ENCODE measurements at regions not wholly inside any gene's neighbourhood (a gene's known extent, or its start where the extent isn't known, plus 50 kb on each side); places are given as distances from the start of the nearest gene placed in this dataset.

- H3K27ac ChIP-seq (ENCODE audit: low read depth, low read length) = no peak overlapping the region
- no peak for DNase-seq
- H3K27ac Mint-ChIP-seq = no peak overlapping the region
- H3K9me3 ChIP-seq (ENCODE audit: low read length) = no peaks in the 10 kb centered on the region
- H3K4me1 Mint-ChIP-seq = no peaks in the 10 kb centered on the region
- ChIA-PET POLR2A (no interaction called here), CTCF (no interaction called here)
- H3K27me3 Mint-ChIP-seq = peaks cover 2 to 3% of the 10 kb centered on the region in 2 donors
- no peaks in the 10 kb centered on the region for H3K36me3 ChIP-seq (ENCODE audit: insufficient read depth, low read length)
- H3K9me3 Mint-ChIP-seq = peaks cover 0 to 2% (median 0%) of the 10 kb centered on the region in 5 donors
- no peak overlapping the region for H3K4me3 Mint-ChIP-seq
- H3K4me1 ChIP-seq (ENCODE audit: insufficient read depth, low read length) = no peaks in the 10 kb centered on the region
- H3K4me3 ChIP-seq (ENCODE audit: low read length) = no peak overlapping the region
- no peaks in the 10 kb centered on the region for H3K36me3 Mint-ChIP-seq
- H3K27me3 ChIP-seq (ENCODE audit: insufficient read depth, low read length, poor library complexity, severe bottlenecking) = no peaks in the 10 kb centered on the region
These were observed 445.4 kb downstream of the TFEC start for GRCh38 chr7:115585015-115585718.

- POLR2A ChIA-PET = no interaction called here
- Histone ChIP-seq H3K27ac (ENCODE audit: low read depth, low read length) (no peak overlapping the region), H3K4me1 (ENCODE audit: insufficient read depth, low read length) (no peaks in the 10 kb centered on the region), H3K4me3 (ENCODE audit: low read length) (no peak overlapping the region), H3K9me3 (ENCODE audit: low read length) (no peaks in the 10 kb centered on the region), H3K27me3 (ENCODE audit: insufficient read depth, low read length, poor library complexity, severe bottlenecking) (no peaks in the 10 kb centered on the region), H3K36me3 (ENCODE audit: insufficient read depth, low read length) (no peaks in the 10 kb centered on the region)
- Mint-ChIP-seq H3K36me3 (no peaks in the 10 kb centered on the region), H3K27ac (no peak overlapping the region), H3K4me3 (no peak overlapping the region), H3K9me3 (peaks cover 0 to 2% (median 0%) of the 10 kb centered on the region in 5 donors), H3K4me1 (no peaks in the 10 kb centered on the region), H3K27me3 (peaks cover 0 to 3% of the 10 kb centered on the region in 2 donors)
- CTCF ChIA-PET = no interaction called here
- DNase-seq = no peak
These were observed 447.6 kb downstream of the TFEC start for GRCh38 chr7:115582956-115583355.

GRCh38 chr7:115578576-115578975 is 452.0 kb downstream of the TFEC start:
- Histone ChIP-seq H3K27ac (ENCODE audit: low read depth, low read length) (no peak overlapping the region), H3K4me3 (ENCODE audit: low read length) (no peak overlapping the region), H3K27me3 (ENCODE audit: insufficient read depth, low read length, poor library complexity, severe bottlenecking) (no peaks in the 10 kb centered on the region), H3K9me3 (ENCODE audit: low read length) (no peaks in the 10 kb centered on the region), H3K4me1 (ENCODE audit: insufficient read depth, low read length) (no peaks in the 10 kb centered on the region), H3K36me3 (ENCODE audit: insufficient read depth, low read length) (no peaks in the 10 kb centered on the region)
- H3K36me3 Mint-ChIP-seq = no peaks in the 10 kb centered on the region
- H3K27me3 Mint-ChIP-seq = peaks cover 0 to 5% of the 10 kb centered on the region in 2 donors
- H3K4me1 Mint-ChIP-seq = no peaks in the 10 kb centered on the region
- CTCF ChIA-PET = no interaction called here
- POLR2A ChIA-PET = no interaction called here
- no peaks in the 10 kb centered on the region for H3K9me3 Mint-ChIP-seq
- H3K27ac Mint-ChIP-seq = no peak overlapping the region
- no peak overlapping the region for H3K4me3 Mint-ChIP-seq
- DNase-seq = no peak

- DNase-seq = no peak
- ChIA-PET POLR2A (no interaction called here), CTCF (no interaction called here)
- no peaks in the 10 kb centered on the region for H3K36me3 ChIP-seq (ENCODE audit: insufficient read depth, low read length)
- H3K27ac ChIP-seq (ENCODE audit: low read depth, low read length) = no peak overlapping the region
- no peaks in the 10 kb centered on the region for H3K27me3 ChIP-seq (ENCODE audit: insufficient read depth, low read length, poor library complexity, severe bottlenecking)
- no peaks in the 10 kb centered on the region for H3K4me1 ChIP-seq (ENCODE audit: insufficient read depth, low read length)
- Mint-ChIP-seq H3K36me3 (no peaks in the 10 kb centered on the region), H3K4me3 (no peak overlapping the region), H3K27me3 (peaks cover 0 to 5% of the 10 kb centered on the region in 2 donors), H3K4me1 (no peaks in the 10 kb centered on the region), H3K9me3 (no peaks in the 10 kb centered on the region), H3K27ac (no peak overlapping the region)
- no peaks in the 10 kb centered on the region for H3K9me3 ChIP-seq (ENCODE audit: low read length)
- no peak overlapping the region for H3K4me3 ChIP-seq (ENCODE audit: low read length)
These were observed 455.8 kb downstream of the TFEC start for GRCh38 chr7:115574681-115575291.

GRCh38 chr7:115572111-115572510 is 458.5 kb downstream of the TFEC start:
- no peaks in the 10 kb centered on the region for H3K36me3 ChIP-seq (ENCODE audit: insufficient read depth, low read length)
- Mint-ChIP-seq H3K4me3 (no peak overlapping the region), H3K36me3 (no peaks in the 10 kb centered on the region), H3K27ac (no peak overlapping the region), H3K9me3 (no peaks in the 10 kb centered on the region), H3K4me1 (no peaks in the 10 kb centered on the region), H3K27me3 (peaks cover 0 to 4% of the 10 kb centered on the region in 2 donors)
- H3K27me3 ChIP-seq (ENCODE audit: insufficient read depth, low read length, poor library complexity, severe bottlenecking) = no peaks in the 10 kb centered on the region
- ChIA-PET CTCF (no interaction called here), POLR2A (no interaction called here)
- no peaks in the 10 kb centered on the region for H3K4me1 ChIP-seq (ENCODE audit: insufficient read depth, low read length)
- DNase-seq = no peak
- H3K27ac ChIP-seq (ENCODE audit: low read depth, low read length) = no peak overlapping the region
- H3K9me3 ChIP-seq (ENCODE audit: low read length) = no peaks in the 10 kb centered on the region
- no peak overlapping the region for H3K4me3 ChIP-seq (ENCODE audit: low read length)

GRCh38 chr7:115561335-115562110 is 469.0 kb downstream of the TFEC start:
- no peak overlapping the region for H3K4me3 Mint-ChIP-seq
- H3K4me1 ChIP-seq (ENCODE audit: insufficient read depth, low read length) = no peaks in the 10 kb centered on the region
- DNase-seq = no peak
- POLR2A ChIA-PET = no interaction called here
- no peaks in the 10 kb centered on the region for H3K36me3 ChIP-seq (ENCODE audit: insufficient read depth, low read length)
- peaks cover 0 to 4% of the 10 kb centered on the region in 2 donors for H3K27me3 Mint-ChIP-seq
- no peaks in the 10 kb centered on the region for H3K27me3 ChIP-seq (ENCODE audit: insufficient read depth, low read length, poor library complexity, severe bottlenecking)
- H3K4me1 Mint-ChIP-seq = no peaks in the 10 kb centered on the region
- peaks cover 0 to 2% (median 0%) of the 10 kb centered on the region in 5 donors for H3K9me3 Mint-ChIP-seq
- no peak overlapping the region for H3K27ac Mint-ChIP-seq
- no peaks in the 10 kb centered on the region for H3K36me3 Mint-ChIP-seq
- H3K4me3 ChIP-seq (ENCODE audit: low read length) = no peak overlapping the region
- H3K9me3 ChIP-seq (ENCODE audit: low read length) = no peaks in the 10 kb centered on the region
- CTCF ChIA-PET = no interaction called here
- no peak overlapping the region for H3K27ac ChIP-seq (ENCODE audit: low read depth, low read length)

GRCh38 chr7:115559877-115560276 is 470.7 kb downstream of the TFEC start:
- DNase-seq = no peak
- Mint-ChIP-seq H3K4me3 (no peak overlapping the region), H3K27ac (no peak overlapping the region), H3K27me3 (peaks cover 0 to 4% of the 10 kb centered on the region in 2 donors), H3K4me1 (no peaks in the 10 kb centered on the region), H3K9me3 (peaks cover 0 to 2% (median 0%) of the 10 kb centered on the region in 5 donors), H3K36me3 (no peaks in the 10 kb centered on the region)
- Histone ChIP-seq H3K27me3 (ENCODE audit: insufficient read depth, low read length, poor library complexity, severe bottlenecking) (no peaks in the 10 kb centered on the region), H3K4me3 (ENCODE audit: low read length) (no peak overlapping the region), H3K36me3 (ENCODE audit: insufficient read depth, low read length) (no peaks in the 10 kb centered on the region), H3K4me1 (ENCODE audit: insufficient read depth, low read length) (no peaks in the 10 kb centered on the region), H3K27ac (ENCODE audit: low read depth, low read length) (no peak overlapping the region), H3K9me3 (ENCODE audit: low read length) (no peaks in the 10 kb centered on the region)
- ChIA-PET POLR2A (no interaction called here), CTCF (no interaction called here)

- ChIA-PET CTCF (no interaction called here), POLR2A (interaction anchor here (0.6 kb wide), 1 partner anchor 23 kb away, joined by 6 read pairs; no protein-coding TSS in a partner anchor)
- Histone ChIP-seq H3K27me3 (ENCODE audit: insufficient read depth, low read length, poor library complexity, severe bottlenecking) (no peaks in the 10 kb centered on the region), H3K4me1 (ENCODE audit: insufficient read depth, low read length) (no peaks in the 10 kb centered on the region), H3K36me3 (ENCODE audit: insufficient read depth, low read length) (no peaks in the 10 kb centered on the region), H3K27ac (ENCODE audit: low read depth, low read length) (no peak overlapping the region), H3K9me3 (ENCODE audit: low read length) (no peaks in the 10 kb centered on the region), H3K4me3 (ENCODE audit: low read length) (no peak overlapping the region)
- Mint-ChIP-seq H3K4me1 (no peaks in the 10 kb centered on the region), H3K27ac (no peak overlapping the region), H3K27me3 (peaks cover 0 to 4% of the 10 kb centered on the region in 2 donors), H3K36me3 (no peaks in the 10 kb centered on the region), H3K4me3 (no peak overlapping the region), H3K9me3 (peaks cover 0 to 2% (median 0%) of the 10 kb centered on the region in 5 donors)
- DNase-seq = no peak
These were observed 472.4 kb downstream of the TFEC start for GRCh38 chr7:115558161-115558560.

Measured in CD8-positive, alpha-beta memory T cell (primary cell).